Thoracic aorta (tissue), 2 donors: ENCODE measurements at regions not wholly inside any gene's neighbourhood (a gene's known extent, or its start where the extent isn't known, plus 50 kb on each side); places are given as distances from the start of the nearest gene placed in this dataset.
"Not testable (repeated sequence)": the region's sequence is repeated elsewhere in the genome, so short reads cannot be mapped to it uniquely, and the experiment has no call there.

Source experiments
- ATAC-seq: fragments of 150-250 bp; one replicate; pipeline ENCODE4 v1.8.0; 2017; ENCODE audit warnings: low read depth; ENCODE audit not compliant: insufficient number of reproducible peaks, low FRiP score
- DNase-seq: peaks from one replicate; pipeline ENCODE4 v3.0.0-alpha.2; 2020; ENCODE audit warnings: low spot score
- H3K27ac ChIP-seq, 2 donors: fragments of 200-600 bp; sonication (generic); 1 replicate in 1 of 2; 2 replicates in 1 of 2; pipeline ENCODE4 v1.5.1; 2016; ENCODE audit warnings: mild to moderate bottlenecking in 2 of 2, moderate library complexity in 2 of 2
- H3K27me3 ChIP-seq: fragments of 200-600 bp; sonication (generic); replicated peaks from 2 replicates; pipeline ENCODE4 v1.6.0; 2016; ENCODE audit warnings: mild to moderate bottlenecking; ENCODE audit not compliant: insufficient read depth
- H3K36me3 ChIP-seq: fragments of 200-600 bp; sonication (generic); one replicate; pipeline ENCODE4 v1.5.1; 2016
- H3K4me1 ChIP-seq, 2 donors: fragments of 200-600 bp; sonication (generic); 1 replicate in 1 of 2; 2 replicates in 1 of 2; pipeline versions ENCODE4 v1.5.1 to v1.6.0; 2016; ENCODE audit warnings: low read depth in 2 of 2, mild to moderate bottlenecking in 1 of 2; ENCODE audit not compliant: control insufficient read depth in 1 of 2
- H3K4me3 ChIP-seq: fragments of 200-600 bp; sonication (generic); 2 replicates; pipeline ENCODE4 v1.5.1; 2016; ENCODE audit warnings: mild to moderate bottlenecking
- H3K9me3 ChIP-seq: fragments of 200-600 bp; sonication (generic); 2 replicates; pipeline ENCODE4 v1.5.1; 2016
- TF ChIP-seq, protein P1 (sequence below): fragments of 200-600 bp; sonication (generic); IDR thresholded peaks from one replicate; pipeline ENCODE4 v1.5.1; 2019; ENCODE audit warnings: antibody characterized with exemption

- no peaks in the 10 kb centered on the region for H3K27me3 ChIP-seq
- no peak for DNase-seq
- no peaks in the 10 kb centered on the region for H3K4me1 ChIP-seq
- H3K36me3 ChIP-seq: no peaks in the 10 kb centered on the region
- TF ChIP-seq, protein P1, sequence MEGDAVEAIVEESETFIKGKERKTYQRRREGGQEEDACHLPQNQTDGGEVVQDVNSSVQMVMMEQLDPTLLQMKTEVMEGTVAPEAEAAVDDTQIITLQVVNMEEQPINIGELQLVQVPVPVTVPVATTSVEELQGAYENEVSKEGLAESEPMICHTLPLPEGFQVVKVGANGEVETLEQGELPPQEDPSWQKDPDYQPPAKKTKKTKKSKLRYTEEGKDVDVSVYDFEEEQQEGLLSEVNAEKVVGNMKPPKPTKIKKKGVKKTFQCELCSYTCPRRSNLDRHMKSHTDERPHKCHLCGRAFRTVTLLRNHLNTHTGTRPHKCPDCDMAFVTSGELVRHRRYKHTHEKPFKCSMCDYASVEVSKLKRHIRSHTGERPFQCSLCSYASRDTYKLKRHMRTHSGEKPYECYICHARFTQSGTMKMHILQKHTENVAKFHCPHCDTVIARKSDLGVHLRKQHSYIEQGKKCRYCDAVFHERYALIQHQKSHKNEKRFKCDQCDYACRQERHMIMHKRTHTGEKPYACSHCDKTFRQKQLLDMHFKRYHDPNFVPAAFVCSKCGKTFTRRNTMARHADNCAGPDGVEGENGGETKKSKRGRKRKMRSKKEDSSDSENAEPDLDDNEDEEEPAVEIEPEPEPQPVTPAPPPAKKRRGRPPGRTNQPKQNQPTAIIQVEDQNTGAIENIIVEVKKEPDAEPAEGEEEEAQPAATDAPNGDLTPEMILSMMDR: no peak
- H3K4me3 ChIP-seq: no peak overlapping the region
- H3K9me3 ChIP-seq: no peaks in the 10 kb centered on the region
- no peak overlapping the region for H3K27ac ChIP-seq
- ATAC-seq: no peak
Measured at GRCh38 chr4:183014361-183015084, 84.5 kb upstream of the WWC2 start.

DNA sequence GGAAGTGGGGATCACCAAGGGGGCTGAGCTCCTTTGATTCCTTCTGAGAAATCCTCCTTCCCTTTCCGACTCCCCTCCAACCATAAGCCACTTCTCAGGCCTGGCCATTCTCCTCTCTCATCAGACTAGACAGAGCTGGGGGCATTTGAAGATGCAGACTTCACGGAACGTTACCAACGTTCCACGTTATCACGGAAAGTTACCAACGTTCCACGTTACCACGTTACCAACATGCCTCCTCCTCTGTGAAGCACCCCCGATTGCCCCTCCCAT, 85.4 kb upstream of the WWC2 start:
- Histone ChIP-seq H3K36me3 (no peaks in the 10 kb centered on the region), H3K27me3 (no peaks in the 10 kb centered on the region), H3K4me3 (no peak overlapping the region), H3K27ac (no peak overlapping the region), H3K4me1 (no peaks in the 10 kb centered on the region), H3K9me3 (no peaks in the 10 kb centered on the region)
- TF ChIP-seq, protein P1: no peak
- DNase-seq: no peak
- no peak for ATAC-seq

DNA sequence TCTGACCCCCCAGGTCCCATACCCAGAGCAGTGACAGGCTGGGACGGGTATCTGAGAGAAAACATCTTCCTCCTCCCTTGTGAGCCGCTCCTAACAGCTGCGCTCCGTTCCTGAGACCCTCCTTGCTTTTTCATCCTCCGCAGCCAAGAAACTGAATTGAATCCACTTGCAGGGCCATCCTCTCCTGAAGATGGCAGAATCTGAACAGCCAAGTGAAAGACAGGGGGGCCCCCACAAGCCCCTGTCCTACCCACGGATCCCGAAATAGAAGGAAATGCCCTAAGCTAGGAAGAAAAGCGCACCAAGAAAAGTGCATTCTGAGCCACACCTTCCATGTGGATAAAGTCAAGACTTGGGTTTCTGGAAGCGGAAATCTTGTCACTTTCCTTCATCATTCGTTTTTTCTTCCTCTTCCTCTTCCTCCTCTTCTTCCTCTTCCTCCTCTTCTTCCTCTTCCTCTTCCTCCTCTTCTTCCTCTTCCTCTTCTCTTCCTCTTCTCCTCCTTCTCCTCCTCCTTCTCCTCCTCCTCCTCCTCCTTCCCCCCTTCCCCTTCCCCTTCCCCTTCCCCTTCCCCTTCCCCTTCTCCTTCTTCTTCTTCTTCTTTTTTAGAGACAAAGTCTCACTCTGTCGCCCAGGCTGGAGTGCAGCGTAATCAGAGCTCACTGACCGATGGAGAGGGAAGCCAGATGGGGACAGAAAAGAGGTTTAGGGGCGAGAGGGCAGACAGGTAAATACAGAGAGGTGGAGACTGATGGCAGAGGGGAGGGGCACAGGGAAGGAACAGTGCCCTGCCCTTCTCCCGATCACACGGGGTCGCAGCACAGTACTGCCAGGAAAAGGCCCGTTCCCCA, 86.0 kb upstream of the WWC2 start:
- H3K36me3 ChIP-seq: no peaks in the 10 kb centered on the region
- DNase-seq (no peak), ATAC-seq (no peak)
- no peak overlapping the region for H3K4me3 ChIP-seq
- H3K9me3 ChIP-seq: no peaks in the 10 kb centered on the region
- no peaks in the 10 kb centered on the region for H3K27me3 ChIP-seq
- H3K4me1 ChIP-seq: no peaks in the 10 kb centered on the region
- H3K27ac ChIP-seq: no peak overlapping the region
- TF ChIP-seq, protein P1: no peak

DNA sequence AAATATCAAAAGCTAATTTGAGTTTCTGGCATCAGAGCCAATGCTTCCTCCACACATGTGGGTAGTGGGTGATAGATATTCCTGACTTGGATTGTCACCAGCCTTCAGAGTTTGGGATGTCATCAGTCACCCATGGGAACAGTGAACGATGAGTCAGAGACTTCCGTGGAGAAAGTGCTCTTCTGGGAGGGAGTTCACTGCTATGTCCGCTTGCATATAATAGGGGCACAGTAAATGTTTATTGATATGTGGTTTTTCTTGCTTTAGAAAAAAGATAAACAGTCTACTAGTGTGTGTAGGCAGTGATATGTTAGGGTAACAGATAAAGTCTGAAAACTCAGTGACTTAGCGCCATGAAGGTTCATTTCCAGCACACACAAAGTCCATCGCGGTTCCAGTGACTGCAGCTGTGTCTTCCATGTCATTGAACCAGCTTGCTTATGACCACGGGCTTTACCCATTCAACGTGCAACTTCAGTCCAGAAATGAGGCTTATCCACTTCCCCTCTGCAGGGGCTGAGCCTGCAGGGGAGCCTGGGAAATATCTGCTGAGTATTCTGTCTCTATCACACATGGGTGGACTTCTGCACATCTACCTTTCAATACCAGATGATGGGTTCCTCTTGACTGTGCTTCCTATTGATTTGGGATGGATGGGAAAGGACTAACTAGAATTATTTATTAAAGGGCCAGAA, 87.7 kb upstream of the WWC2 start:
- Histone ChIP-seq H3K9me3 (no peaks in the 10 kb centered on the region), H3K27ac (no peak overlapping the region), H3K4me3 (no peak overlapping the region), H3K27me3 (no peaks in the 10 kb centered on the region), H3K36me3 (no peaks in the 10 kb centered on the region), H3K4me1 (no peaks in the 10 kb centered on the region)
- no peak for DNase-seq
- TF ChIP-seq, protein P1: no peak
- ATAC-seq: no peak

DNA sequence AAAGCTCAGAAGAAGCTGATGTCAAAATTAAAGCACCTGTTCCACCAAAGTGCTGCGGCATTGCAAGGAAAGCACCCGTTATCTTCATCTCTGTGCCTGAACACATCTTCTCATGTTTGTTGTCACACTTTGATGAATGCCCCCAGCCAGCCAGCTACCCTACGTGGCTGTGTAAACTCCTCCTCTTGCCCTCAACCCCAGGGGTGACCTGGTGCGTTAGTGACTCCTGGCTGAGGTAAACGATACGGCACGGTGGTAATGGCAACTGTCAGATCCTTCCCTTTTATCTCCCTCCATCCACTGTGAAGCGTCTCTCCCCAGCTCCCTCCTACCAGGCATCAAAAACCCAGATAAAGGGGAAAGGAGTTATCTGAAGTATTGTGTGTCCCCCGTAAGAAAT, 90.6 kb upstream of the WWC2 start:
- no peak for ATAC-seq

GRCh38 chr4:183004370-183004769, 87.2 kb upstream of the DCTD start:
- not testable (repeated sequence) for DNase-seq, H3K36me3 ChIP-seq, ATAC-seq, H3K9me3 ChIP-seq, H3K4me3 ChIP-seq, H3K27me3 ChIP-seq, H3K27ac ChIP-seq, H3K4me1 ChIP-seq

More for the DNA sequence above, 90.6 kb upstream of the WWC2 start:
- TF ChIP-seq, protein P1: no peak
- Histone ChIP-seq H3K36me3 (no peaks in the 10 kb centered on the region), H3K4me1 (no peaks in the 10 kb centered on the region), H3K9me3 (no peaks in the 10 kb centered on the region), H3K4me3 (no peak overlapping the region), H3K27ac (no peak overlapping the region), H3K27me3 (no peaks in the 10 kb centered on the region)
- DNase-seq: no peak
